T follicular helper cell (primary cell): ENCODE measurements at regions not wholly inside any gene's neighbourhood (a gene's known extent, or its start where the extent isn't known, plus 50 kb on each side); places are given as distances from the start of the nearest gene placed in this dataset.

Experiments used
- DNase-seq: peaks from one replicate; pipeline ENCODE4 v3.0.0-alpha.2; 2020; ENCODE audit warnings: low read depth

DNA sequence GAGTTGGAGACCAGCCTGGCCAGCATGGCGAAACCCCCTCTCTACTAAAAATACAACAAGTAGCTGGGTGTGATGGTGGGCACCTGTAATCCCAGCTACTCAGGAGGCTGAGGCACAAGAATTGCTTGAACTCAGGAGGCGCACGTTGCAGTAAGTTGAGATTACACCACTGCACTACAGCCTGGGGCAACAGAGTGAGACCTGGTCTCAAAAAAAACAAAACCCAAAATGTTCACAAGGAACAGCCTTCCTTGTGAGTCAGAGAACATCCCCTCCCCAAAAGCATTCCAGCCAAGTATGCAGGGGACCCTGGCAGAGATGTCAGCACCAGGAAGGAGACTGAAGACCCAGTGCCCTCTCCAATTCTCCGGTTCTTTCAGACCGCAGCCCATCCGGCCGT, 314.9 kb upstream of the TSHZ3 start:
- no peak for DNase-seq

DNA sequence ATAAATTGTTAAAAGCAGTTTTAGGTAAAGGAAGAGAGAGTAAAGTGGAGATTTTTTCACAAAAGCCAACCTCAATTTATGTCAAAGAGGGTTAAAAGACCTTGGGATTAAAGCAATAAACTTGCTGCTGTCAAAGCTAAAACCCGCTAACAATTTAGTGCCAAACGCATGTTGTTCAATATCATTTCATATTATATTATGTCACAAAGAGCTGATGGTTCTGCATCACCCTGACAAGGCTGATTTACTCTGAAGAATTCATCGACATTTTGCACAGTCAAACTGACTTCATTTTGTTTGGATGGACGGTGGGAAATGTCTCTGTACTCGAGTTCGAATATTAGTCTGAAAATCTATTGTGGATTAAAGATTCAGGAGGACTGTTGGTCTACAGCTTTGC, 315.8 kb upstream of the TSHZ3 start:
- DNase-seq: no peak

GRCh38 chr19:31666126-31666525, 316.9 kb upstream of the TSHZ3 start:
- DNase-seq: no peak

- no peak for DNase-seq
Measured at GRCh38 chr19:31667106-31667505, 317.9 kb upstream of the TSHZ3 start.

DNA sequence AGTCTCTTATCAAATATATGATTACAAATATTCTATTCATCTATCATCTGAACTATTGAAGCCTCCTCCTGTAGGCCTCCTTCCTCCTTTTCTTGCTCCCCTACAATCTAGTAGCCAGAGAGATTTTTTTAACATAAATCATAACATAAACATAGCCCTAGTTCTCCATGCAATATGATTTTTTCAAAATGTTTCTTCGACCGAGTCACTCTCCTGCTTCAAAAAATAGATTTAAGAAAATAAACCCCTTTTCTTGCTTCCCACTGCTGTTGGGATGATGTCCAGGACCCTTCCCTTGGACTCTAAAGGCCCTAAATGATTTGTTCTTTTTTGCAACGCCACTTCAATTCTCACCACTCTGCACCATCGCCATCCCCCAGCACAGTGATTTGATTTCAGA, 319.7 kb upstream of the TSHZ3 start:
- DNase-seq: no peak

- no peak for DNase-seq
Measured at GRCh38 chr19:31670931-31671330, 321.7 kb upstream of the TSHZ3 start.

DNA sequence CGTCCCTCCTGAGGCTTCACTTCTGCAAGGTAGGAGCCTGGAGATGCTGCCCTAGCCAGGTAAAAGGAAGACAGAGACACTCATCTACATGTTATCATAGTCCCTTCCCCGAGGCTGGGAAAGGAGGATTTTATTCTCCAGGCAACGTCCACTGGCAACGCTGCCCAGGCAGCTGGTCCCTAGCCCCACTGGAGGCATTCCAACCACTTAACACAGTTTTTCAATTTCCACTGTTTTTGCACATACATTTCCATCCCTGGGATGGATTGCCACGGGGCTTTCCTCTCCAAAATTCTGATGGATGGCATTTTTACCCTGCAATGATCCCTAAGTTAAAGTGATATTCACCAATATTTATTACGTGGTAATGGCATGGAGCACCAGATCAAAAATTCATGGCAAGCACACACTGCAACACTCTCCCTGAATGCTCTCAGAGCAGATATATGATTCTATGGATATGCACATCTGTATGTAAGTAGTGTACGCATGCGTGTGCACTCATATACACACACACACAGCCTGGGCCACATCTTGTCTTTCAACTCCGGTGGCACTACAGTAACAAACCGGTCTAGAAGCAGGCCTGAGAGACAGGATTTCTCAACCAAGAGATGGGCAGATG, 322.3 kb upstream of the TSHZ3 start:
- no peak for DNase-seq

- no peak for DNase-seq
Measured at GRCh38 chr19:31674503-31675192, 325.4 kb upstream of the TSHZ3 start.

GRCh38 chr19:31675193-31675913, 326.1 kb upstream of the TSHZ3 start:
- DNase-seq: no peak

- no peak for DNase-seq
Measured at GRCh38 chr19:31676271-31677004, 327.2 kb upstream of the TSHZ3 start.

DNA sequence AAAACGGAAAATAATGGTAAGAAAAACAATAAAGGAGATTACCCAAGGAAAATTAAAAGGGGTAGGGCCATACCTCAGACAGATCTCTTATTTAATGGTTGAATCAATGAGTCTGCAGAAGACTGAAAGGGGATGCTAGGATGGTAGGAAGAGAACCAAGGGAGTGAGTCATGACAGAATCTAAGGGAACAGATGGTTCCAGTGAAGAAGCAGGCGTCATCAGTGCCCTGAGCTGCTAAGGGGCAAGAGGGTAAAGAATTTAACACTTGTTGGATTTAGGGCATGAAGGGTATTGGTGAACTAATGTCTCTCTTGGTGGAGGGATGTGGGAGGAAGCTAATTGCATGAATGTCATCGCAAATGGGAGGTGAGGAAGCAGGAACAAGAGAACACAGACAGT, 329.2 kb upstream of the TSHZ3 start:
- DNase-seq: no peak

DNA sequence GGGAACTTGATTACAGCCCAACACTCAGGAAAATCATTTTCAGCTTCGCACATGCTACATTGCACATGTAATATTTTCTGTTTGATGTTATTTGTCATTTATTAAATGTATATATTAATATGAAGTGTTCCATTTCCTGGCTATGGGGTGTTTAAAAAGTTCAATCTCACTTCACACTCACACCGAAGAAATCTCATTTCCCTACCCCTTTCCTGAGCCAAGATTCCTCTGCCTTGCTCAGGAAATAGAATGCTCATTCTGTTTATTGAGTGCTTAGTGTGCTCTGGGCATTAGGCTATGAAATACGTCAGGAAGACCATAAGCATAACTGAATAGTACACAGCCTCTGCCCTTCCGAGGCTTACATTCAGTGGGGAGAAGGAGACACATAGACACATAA, 331.9 kb upstream of the TSHZ3 start:
- DNase-seq: no peak

GRCh38 chr19:31693131-31693932, 344.1 kb upstream of the TSHZ3 start:
- DNase-seq: no peak

DNA sequence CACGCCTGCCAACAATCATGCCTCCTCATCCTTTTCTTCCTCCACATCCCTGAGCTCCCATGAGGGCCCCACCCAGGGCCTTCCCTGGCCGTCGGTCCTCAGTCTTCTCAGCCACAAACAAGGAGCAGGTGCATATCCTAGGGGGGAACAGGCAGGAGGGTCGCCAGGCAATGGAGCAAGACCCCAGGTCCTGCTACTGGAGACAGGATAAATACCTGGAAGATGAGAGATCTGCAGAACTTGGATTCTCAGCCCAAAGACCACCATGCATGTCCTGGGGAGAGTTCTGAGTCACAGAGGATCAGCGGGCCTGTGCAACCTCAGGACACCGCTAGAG, 344.7 kb upstream of the TSHZ3 start:
- DNase-seq: no peak

DNA sequence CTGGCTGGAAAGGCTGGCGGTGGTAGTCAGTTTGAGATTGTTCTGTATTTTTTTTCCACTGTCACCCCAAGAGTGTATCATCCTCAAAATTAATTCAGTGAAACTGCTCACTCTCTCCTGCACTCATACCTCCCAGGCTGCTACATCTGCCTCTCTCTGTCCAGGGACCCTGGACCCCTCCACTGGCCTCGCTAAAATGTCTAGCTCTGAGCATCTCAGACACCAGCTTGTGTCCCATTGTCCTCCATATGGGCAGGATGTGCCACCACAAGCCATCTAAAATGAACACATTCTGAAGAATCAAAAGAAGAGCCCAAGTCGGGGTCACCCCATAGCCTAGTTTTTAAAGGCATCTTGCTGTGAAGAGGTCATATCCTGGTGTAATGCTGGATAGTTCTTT, 345.5 kb upstream of the TSHZ3 start:
- DNase-seq: no peak

- no peak for DNase-seq
Measured at GRCh38 chr19:31699421-31699820, 350.2 kb upstream of the TSHZ3 start.

DNA sequence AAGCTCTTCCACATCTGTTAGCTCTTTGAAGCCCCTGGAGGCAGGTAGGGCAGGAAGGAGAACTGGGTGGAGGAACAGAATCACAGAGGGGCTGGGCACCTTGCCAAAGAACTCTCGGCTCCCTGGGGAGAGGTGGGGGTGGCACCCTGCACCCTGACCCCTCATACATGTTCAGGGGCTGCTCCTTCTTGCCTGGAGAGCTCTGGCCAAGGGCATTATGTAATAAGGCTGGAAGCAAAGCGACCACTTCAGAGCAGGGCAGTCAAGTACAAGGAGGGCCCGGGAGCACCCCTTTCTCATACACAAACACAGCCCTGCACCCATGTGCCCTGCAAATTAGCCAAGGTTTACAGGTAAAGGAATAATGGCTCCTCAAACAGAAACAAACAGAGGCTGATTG, 351.9 kb upstream of the TSHZ3 start:
- no peak for DNase-seq

- no peak for DNase-seq
Measured at GRCh38 chr19:31705656-31706055, 356.4 kb upstream of the TSHZ3 start.

GRCh38 chr19:31706131-31706530, 356.9 kb upstream of the TSHZ3 start:
- no peak for DNase-seq

DNA sequence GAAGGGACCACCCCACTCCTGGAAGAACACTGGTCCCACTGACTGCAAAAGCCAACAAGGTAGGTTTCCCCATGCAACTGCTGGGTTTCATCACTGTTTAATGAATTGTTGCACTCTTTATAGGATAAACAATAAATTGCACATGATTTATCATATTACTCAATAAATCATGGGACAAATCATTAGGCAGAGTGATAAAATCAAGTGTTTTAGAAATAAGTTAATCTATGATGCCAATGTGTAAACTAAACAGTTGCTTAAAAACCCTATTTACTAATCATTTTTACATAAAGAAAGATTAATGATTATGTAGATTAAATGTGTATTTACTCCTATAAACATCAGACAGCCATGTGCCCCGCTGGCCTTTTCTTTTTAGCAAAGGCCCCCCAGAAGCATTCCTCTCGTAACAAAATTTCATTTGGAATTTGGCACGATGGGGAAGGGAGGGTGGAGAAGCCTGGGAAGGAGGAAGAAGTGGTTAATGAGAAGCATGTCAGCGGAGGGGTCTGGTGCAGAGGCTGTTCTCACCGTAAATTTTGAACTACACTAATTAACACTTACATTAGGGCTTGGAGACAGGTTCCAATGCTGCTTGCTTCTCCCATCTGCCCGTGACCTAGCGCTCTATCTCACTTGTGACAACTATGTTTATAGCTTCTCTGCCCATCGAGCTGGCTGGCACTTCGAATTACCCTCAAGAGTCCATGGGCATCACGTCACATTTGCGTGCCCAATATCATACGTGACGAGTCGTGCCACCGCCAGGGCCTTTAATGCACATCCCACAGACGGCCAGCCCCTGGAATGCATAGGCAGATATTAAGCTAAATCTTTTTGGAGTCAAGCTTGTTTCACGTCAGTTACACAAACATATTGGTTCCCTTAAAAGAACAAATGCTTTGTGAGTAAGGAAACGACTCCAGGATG, 357.7 kb upstream of the TSHZ3 start:
- no peak for DNase-seq

DNA sequence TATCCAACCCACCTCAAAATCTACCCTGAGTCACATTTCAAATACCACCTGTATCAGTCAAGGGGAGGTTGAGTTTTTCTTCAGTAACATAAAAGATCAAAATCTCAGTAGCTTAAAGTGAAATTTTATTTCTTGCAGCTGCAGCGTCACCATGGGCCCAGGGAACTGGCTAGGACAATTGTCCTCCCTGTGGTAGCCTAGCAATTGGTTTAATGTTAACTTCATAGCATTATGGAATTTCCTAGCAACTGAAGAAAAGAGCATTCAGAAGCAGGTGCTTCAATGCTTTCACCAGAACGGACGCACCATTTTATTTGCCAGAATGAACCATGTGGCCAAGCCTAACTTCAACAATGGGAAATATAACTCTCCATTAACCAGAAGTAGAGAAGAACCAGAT, 359.3 kb upstream of the TSHZ3 start:
- DNase-seq: no peak
